Neutrophil (primary cell): ENCODE measurements at regions not wholly inside any gene's neighbourhood (a gene's known extent, or its start where the extent isn't known, plus 50 kb on each side); places are given as distances from the start of the nearest gene placed in this dataset.

Experiments used
- H3K27ac ChIP-seq: fragments of 200-600 bp; sonication (generic); 2 replicates; pipeline ENCODE4 v1.5.1; 2016; ENCODE audit warnings: mild to moderate bottlenecking, moderate library complexity
- H3K27me3 ChIP-seq: fragments of 200-600 bp; sonication (generic); 2 replicates; pipeline ENCODE4 v1.6.0; 2016; ENCODE audit warnings: mild to moderate bottlenecking
- H3K36me3 ChIP-seq: fragments of 200-600 bp; sonication (generic); 2 replicates; pipeline ENCODE4 v1.5.1; 2017
- H3K4me1 ChIP-seq, 2 experiments: fragments of 200-600 bp in 1 of 2; sonication (generic) in 1 of 2; 1 replicate in 1 of 2; 2 replicates in 1 of 2; pipeline versions ENCODE4 v1.5.1 to v1.6.1; 2013 to 2016; ENCODE audit warnings: low read depth in 1 of 2, low read length in 1 of 2, mild to moderate bottlenecking in 1 of 2, moderate library complexity in 1 of 2; ENCODE audit not compliant: control insufficient read depth in 1 of 2, insufficient read depth in 1 of 2
- H3K4me3 ChIP-seq, 2 experiments: fragments of 200-600 bp in 1 of 2; sonication (generic) in 1 of 2; 1 replicate in 1 of 2; 2 replicates in 1 of 2; pipeline ENCODE4 v1.5.1; 2013 to 2016; ENCODE audit warnings: low read depth in 1 of 2, low read length in 1 of 2, mild to moderate bottlenecking in 1 of 2, moderate library complexity in 1 of 2
- H3K9me3 ChIP-seq: fragments of 200-600 bp; sonication (generic); 2 replicates; pipeline ENCODE4 v1.5.1; 2016
- CTCF ChIP-seq: fragments of 200-600 bp; sonication (generic); IDR thresholded peaks from 2 replicates; pipeline ENCODE4 v1.5.1; 2016; ENCODE audit warnings: antibody characterized with exemption

- Histone ChIP-seq H3K36me3 (no peaks in the 10 kb centered on the region), H3K9me3 (no peaks in the 10 kb centered on the region), H3K4me1 (no peaks in the 10 kb centered on the region), H3K27me3 (no peaks in the 10 kb centered on the region), H3K4me3 (no peak overlapping the region), H3K27ac (no peak overlapping the region)
- no peak for TF ChIP-seq CTCF
These were observed 475.4 kb upstream of the CNTN3 start for GRCh38 chr3:75089841-75090240.

GRCh38 chr3:75101329-75102147 is 487.1 kb upstream of the CNTN3 start:
- H3K36me3 ChIP-seq, result no peaks in the 10 kb centered on the region
- H3K27ac ChIP-seq, result no peak overlapping the region
- no peak overlapping the region for H3K4me3 ChIP-seq
- H3K9me3 ChIP-seq, result no peaks in the 10 kb centered on the region
- no peaks in the 10 kb centered on the region for H3K27me3 ChIP-seq
- H3K4me1 ChIP-seq, result no peaks in the 10 kb centered on the region
- no peak for TF ChIP-seq CTCF

GRCh38 chr3:75110741-75111140 is 496.3 kb upstream of the CNTN3 start:
- Histone ChIP-seq H3K27me3 (no peaks in the 10 kb centered on the region), H3K9me3 (no peaks in the 10 kb centered on the region)

GRCh38 chr3:75115695-75116094 is 501.2 kb upstream of the CNTN3 start:
- Histone ChIP-seq H3K27me3 (no peaks in the 10 kb centered on the region), H3K27ac (no peak overlapping the region), H3K36me3 (no peaks in the 10 kb centered on the region), H3K4me3 (no peak overlapping the region), H3K9me3 (no peaks in the 10 kb centered on the region), H3K4me1 (no peaks in the 10 kb centered on the region)
- TF ChIP-seq CTCF, result no peak

More at GRCh38 chr3:75110741-75111140, 496.3 kb upstream of the CNTN3 start:
- Histone ChIP-seq H3K36me3 (no peaks in the 10 kb centered on the region), H3K4me1 (no peaks in the 10 kb centered on the region), H3K4me3 (no peak overlapping the region), H3K27ac (no peak overlapping the region)
- TF ChIP-seq CTCF, result no peak

GRCh38 chr3:75118779-75119178 is 504.3 kb upstream of the CNTN3 start:
- H3K36me3 ChIP-seq, result no peaks in the 10 kb centered on the region
- TF ChIP-seq CTCF, result no peak
- no peaks in the 10 kb centered on the region for H3K27me3 ChIP-seq
- no peak overlapping the region for H3K27ac ChIP-seq
- no peaks in the 10 kb centered on the region for H3K9me3 ChIP-seq
- no peaks in the 10 kb centered on the region for H3K4me1 ChIP-seq
- no peak overlapping the region for H3K4me3 ChIP-seq
